Lung (tissue), 11 donors: ENCODE measurements at regions not wholly inside any gene's neighbourhood (a gene's known extent, or its start where the extent isn't known, plus 50 kb on each side); places are given as distances from the start of the nearest gene placed in this dataset.

Experiments
- ATAC-seq: fragments of 200-7000 bp; cut with Tn5 transposase; one replicate; pipeline ENCODE4 v1.9.1; 2020; ENCODE audit warnings: moderate number of reproducible peaks; ENCODE audit not compliant: insufficient read depth, low FRiP score
- DNase-seq, 3 donors: peaks; one replicate each; pipeline ENCODE4 v3.0.0-alpha.2; 2013 to 2017
- H3K27ac ChIP-seq, 2 donors: one replicate each; pipeline ENCODE4 v1.5.1; 2013; ENCODE audit warnings: mild to moderate bottlenecking in 2 of 2, moderate library complexity in 2 of 2, control low read depth in 1 of 2, inconsistent platforms in 1 of 2, low read depth in 1 of 2, low read length in 1 of 2
- H3K27me3 ChIP-seq, 3 donors: one replicate each; pipeline ENCODE4 v1.5.1; 2013; ENCODE audit warnings: low read length in 2 of 3; ENCODE audit not compliant: control insufficient read depth in 3 of 3, insufficient read depth in 3 of 3
- H3K36me3 ChIP-seq, 4 donors: one replicate each; pipeline ENCODE4 v1.5.1; 2013; ENCODE audit warnings: low read length in 4 of 4, mild to moderate bottlenecking in 1 of 4, moderate library complexity in 1 of 4; ENCODE audit not compliant: control insufficient read depth in 4 of 4, insufficient read depth in 4 of 4
- H3K4me1 ChIP-seq, 5 donors: one replicate each; pipeline ENCODE4 v1.5.1; 2013; ENCODE audit warnings: low read length in 5 of 5, mild to moderate bottlenecking in 2 of 5, moderate library complexity in 1 of 5; ENCODE audit not compliant: control insufficient read depth in 5 of 5, insufficient read depth in 5 of 5
- H3K4me3 ChIP-seq: one replicate; pipeline ENCODE4 v1.5.1; 2013; ENCODE audit warnings: mild to moderate bottlenecking, control low read depth, moderate library complexity
- H3K9ac ChIP-seq, 2 donors: one replicate each; pipeline ENCODE4 v1.5.1; 2013; ENCODE audit warnings: low read length in 2 of 2, control low read depth in 1 of 2; ENCODE audit not compliant: insufficient read depth in 1 of 2
- H3K9me3 ChIP-seq, 4 donors: one replicate each; pipeline ENCODE4 v1.5.1; 2013; ENCODE audit warnings: low read length in 3 of 4, mild to moderate bottlenecking in 1 of 4, moderate library complexity in 1 of 4; ENCODE audit not compliant: control insufficient read depth in 4 of 4, insufficient read depth in 3 of 4
- WGBS, 2 donors: extraction: QIAGEN DNeasy Blood & Tissue Kit; methylation state at CpG; one replicate each; pipeline ENCODE4 v1.1.7; 2013; 5-methylcytosine and 5-hydroxymethylcytosine counted together
- TF ChIP-seq, protein P1 (sequence below): IDR thresholded peaks from 2 replicates; pipeline ENCODE4 v1.5.1; 2012; ENCODE audit warnings: mild to moderate bottlenecking; ENCODE audit errors: control extremely low read depth, extremely low read depth
- donor health status: control.
- donor health status: control.
- donor health status: Bipolar disorder and iron deficiency.
- donor health status: healthy.
- donor health status: DM: yes; HTN: yes; CAD: no.

DNA sequence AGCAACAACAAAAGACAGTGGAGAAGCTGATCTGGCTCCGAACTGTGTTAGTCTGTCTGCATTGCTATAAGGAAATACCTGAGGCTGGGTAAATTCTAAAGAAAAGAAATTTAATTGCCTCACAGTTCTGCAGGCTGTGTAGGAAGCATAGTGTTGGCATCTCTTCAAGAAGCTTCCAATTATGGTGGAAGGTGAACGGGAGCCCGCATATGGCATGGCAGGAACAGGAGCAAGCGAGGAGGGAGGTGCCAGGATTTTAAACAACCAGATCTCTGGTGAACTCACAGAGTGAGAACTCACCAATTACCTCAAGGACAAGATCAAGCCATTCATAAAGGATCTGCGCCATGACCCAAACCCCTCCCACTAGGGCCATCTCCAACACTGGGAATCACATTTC is 293.5 kb downstream of the SMOC2 start:
- ATAC-seq (no peak), DNase-seq (no peak)
- Histone ChIP-seq H3K27me3 (peaks cover 0 to 42% (median 8%) of the 10 kb centered on the region in 3 donors), H3K4me1 (no peaks in the 10 kb centered on the region), H3K9me3 (peaks cover 0 to 4% (median 0%) of the 10 kb centered on the region in 4 donors), H3K9ac (no peak overlapping the region), H3K27ac (no peak overlapping the region), H3K4me3 (no peak overlapping the region), H3K36me3 (no peaks in the 10 kb centered on the region)
- TF ChIP-seq, protein P1, sequence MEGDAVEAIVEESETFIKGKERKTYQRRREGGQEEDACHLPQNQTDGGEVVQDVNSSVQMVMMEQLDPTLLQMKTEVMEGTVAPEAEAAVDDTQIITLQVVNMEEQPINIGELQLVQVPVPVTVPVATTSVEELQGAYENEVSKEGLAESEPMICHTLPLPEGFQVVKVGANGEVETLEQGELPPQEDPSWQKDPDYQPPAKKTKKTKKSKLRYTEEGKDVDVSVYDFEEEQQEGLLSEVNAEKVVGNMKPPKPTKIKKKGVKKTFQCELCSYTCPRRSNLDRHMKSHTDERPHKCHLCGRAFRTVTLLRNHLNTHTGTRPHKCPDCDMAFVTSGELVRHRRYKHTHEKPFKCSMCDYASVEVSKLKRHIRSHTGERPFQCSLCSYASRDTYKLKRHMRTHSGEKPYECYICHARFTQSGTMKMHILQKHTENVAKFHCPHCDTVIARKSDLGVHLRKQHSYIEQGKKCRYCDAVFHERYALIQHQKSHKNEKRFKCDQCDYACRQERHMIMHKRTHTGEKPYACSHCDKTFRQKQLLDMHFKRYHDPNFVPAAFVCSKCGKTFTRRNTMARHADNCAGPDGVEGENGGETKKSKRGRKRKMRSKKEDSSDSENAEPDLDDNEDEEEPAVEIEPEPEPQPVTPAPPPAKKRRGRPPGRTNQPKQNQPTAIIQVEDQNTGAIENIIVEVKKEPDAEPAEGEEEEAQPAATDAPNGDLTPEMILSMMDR, result no peak
- 75 to 86% methylated on average over 5 of the region's 5 CpGs for WGBS, 2 donors

GRCh38 chr6:168732676-168733075 is 291.7 kb downstream of the SMOC2 start:
- H3K27ac ChIP-seq, result no peak overlapping the region
- ATAC-seq (no peak), DNase-seq (no peak)
- TF ChIP-seq, protein P1, result no peak
- peaks cover 0 to 44% (median 8%) of the 10 kb centered on the region in 3 donors for H3K27me3 ChIP-seq
- no peaks in the 10 kb centered on the region for H3K4me1 ChIP-seq
- WGBS, 2 donors, result 80 to 84% methylated on average over 8 of the region's 8 CpGs
- H3K4me3 ChIP-seq, result no peak overlapping the region
- no peak overlapping the region for H3K9ac ChIP-seq
- H3K36me3 ChIP-seq, result no peaks in the 10 kb centered on the region
- peaks cover 0 to 4% (median 0%) of the 10 kb centered on the region in 4 donors for H3K9me3 ChIP-seq

GRCh38 chr6:168730931-168731716 is 290.1 kb downstream of the SMOC2 start:
- Histone ChIP-seq H3K4me1 (no peaks in the 10 kb centered on the region), H3K27ac (no peak overlapping the region), H3K36me3 (no peaks in the 10 kb centered on the region), H3K27me3 (peaks cover 0 to 37% (median 8%) of the 10 kb centered on the region in 3 donors), H3K4me3 (no peak overlapping the region), H3K9ac (no peak overlapping the region), H3K9me3 (peaks cover 0 to 2% (median 0%) of the 10 kb centered on the region in 4 donors)
- no peak for ATAC-seq
- no peak for DNase-seq
- 80 to 86% methylated on average over 14 of the region's 14 CpGs for WGBS, 2 donors
- TF ChIP-seq, protein P1, result no peak
